CD4-positive, alpha-beta T cell (primary cell): ENCODE measurements at regions not wholly inside any gene's neighbourhood (a gene's known extent, or its start where the extent isn't known, plus 50 kb on each side); places are given as distances from the start of the nearest gene placed in this dataset.

Experiments
- ATAC-seq: fragments of 200-7000 bp; cut with Tn5 transposase; one replicate; pipeline ENCODE4 v1.10.0; 2022; ENCODE audit warnings: mild to moderate bottlenecking; ENCODE audit not compliant: poor library complexity
- CTCF ChIA-PET: fragments of 350-600 bp; sonication (Branson Sonifier 250); formaldehyde crosslinking; loops from one replicate; lab custom pipeline; 2021; ENCODE audit warnings: antibody characterized with exemption, inconsistent platforms; lab: Charles Lee
- POLR2A ChIA-PET: fragments of 350-600 bp; sonication (Branson Sonifier 250); formaldehyde crosslinking; loops from one replicate; lab custom pipeline; 2021; ENCODE audit warnings: antibody characterized with exemption, inconsistent platforms; lab: Charles Lee
- DNase-seq, 14 experiments: peaks; one replicate each; pipeline ENCODE4 v3.0.0-alpha.2; 2013 to 2020; ENCODE audit warnings: mixed read lengths in 2 of 14
- H3K27ac ChIP-seq, 2 donors: one replicate each; pipeline versions ENCODE4 v1.5.1 to v1.7.0; 2013; ENCODE audit warnings: low read length in 2 of 2, low read depth in 1 of 2, mild to moderate bottlenecking in 1 of 2
- H3K27me3 ChIP-seq, 2 experiments: 1 replicate in 1 of 2; 2 replicates in 1 of 2; pipeline versions ENCODE4 v1.6.1 to v1.7.0; 2013; ENCODE audit warnings: low read length in 2 of 2, control low read depth in 1 of 2, mild to moderate bottlenecking in 1 of 2, moderate library complexity in 1 of 2; ENCODE audit not compliant: insufficient read depth in 2 of 2, control insufficient read depth in 1 of 2
- H3K36me3 ChIP-seq: one replicate; pipeline ENCODE4 v1.6.1; 2013; ENCODE audit warnings: low read length, control low read depth; ENCODE audit not compliant: insufficient read depth
- H3K4me1 ChIP-seq: one replicate; pipeline ENCODE4 v1.6.1; 2013; ENCODE audit warnings: low read length, control low read depth; ENCODE audit not compliant: insufficient read depth
- H3K4me3 ChIP-seq: one replicate; pipeline ENCODE4 v1.5.1; 2013; ENCODE audit warnings: mild to moderate bottlenecking, low read length, moderate library complexity
- H3K9me3 ChIP-seq, 2 experiments: 1 replicate in 1 of 2; 2 replicates in 1 of 2; pipeline versions ENCODE4 v1.6.1 to v1.7.0; 2013; ENCODE audit warnings: low read length in 2 of 2, mild to moderate bottlenecking in 2 of 2, control low read depth in 1 of 2, moderate library complexity in 1 of 2; ENCODE audit not compliant: control insufficient read depth in 1 of 2, insufficient read depth in 1 of 2
- H3K27ac Mint-ChIP-seq: one replicate; pipeline ENCODE4 v1.8.0; 2020; ENCODE audit warnings: mixed read lengths
- H3K27me3 Mint-ChIP-seq: one replicate; pipeline ENCODE4 v1.8.0; 2021; ENCODE audit warnings: mixed read lengths
- H3K36me3 Mint-ChIP-seq: one replicate; pipeline ENCODE4 v1.8.0; 2021; ENCODE audit warnings: low read depth, mixed read lengths
- H3K4me1 Mint-ChIP-seq: one replicate; pipeline ENCODE4 v1.8.0; 2021; ENCODE audit warnings: low read depth, mixed read lengths
- H3K4me3 Mint-ChIP-seq: one replicate; pipeline ENCODE4 v1.8.0; 2020; ENCODE audit warnings: mild to moderate bottlenecking, mixed read lengths
- H3K9me3 Mint-ChIP-seq: one replicate; pipeline ENCODE4 v1.8.0; 2020; ENCODE audit warnings: mixed read lengths
- intact Hi-C, 2 experiments: fragments of 100-400 bp; cut with DNase I in 1 of 2; cut with micrococcal nuclease in 1 of 2; formaldehyde crosslinking; loops; one replicate each; pipeline versions ENCODE4 v1.15.1 to v1.9.0; 2023 to 2025; cut with DNase I, micrococcal nuclease
- TF ChIP-seq, protein P1 (sequence below): fragments of 200-600 bp; IDR thresholded peaks from one replicate; pipeline ENCODE4 v1.8.0; 2022; ENCODE audit warnings: antibody characterized with exemption, mild to moderate bottlenecking

DNA sequence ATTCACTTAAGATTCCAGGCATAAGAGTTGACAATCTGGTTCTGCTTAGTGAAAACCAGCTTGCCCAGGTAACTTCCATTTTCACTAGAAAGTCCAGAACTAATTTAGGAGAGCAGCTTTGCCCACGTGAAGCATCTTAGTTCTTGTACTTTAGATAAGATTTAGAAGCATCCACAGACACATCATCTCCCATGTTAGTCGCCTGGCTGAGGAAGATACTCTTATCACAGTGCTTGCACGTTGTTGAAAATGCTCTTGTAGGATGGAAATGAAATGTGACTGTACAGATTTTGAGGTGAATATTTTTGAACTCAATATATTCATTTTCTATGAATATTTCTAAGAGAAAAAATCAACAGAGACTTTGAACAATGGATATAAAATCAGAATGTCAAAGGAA is 159.7 kb downstream of the SOCS6 start:
- ChIA-PET CTCF (no interaction called here), POLR2A (no interaction called here)
- TF ChIP-seq, protein P1, sequence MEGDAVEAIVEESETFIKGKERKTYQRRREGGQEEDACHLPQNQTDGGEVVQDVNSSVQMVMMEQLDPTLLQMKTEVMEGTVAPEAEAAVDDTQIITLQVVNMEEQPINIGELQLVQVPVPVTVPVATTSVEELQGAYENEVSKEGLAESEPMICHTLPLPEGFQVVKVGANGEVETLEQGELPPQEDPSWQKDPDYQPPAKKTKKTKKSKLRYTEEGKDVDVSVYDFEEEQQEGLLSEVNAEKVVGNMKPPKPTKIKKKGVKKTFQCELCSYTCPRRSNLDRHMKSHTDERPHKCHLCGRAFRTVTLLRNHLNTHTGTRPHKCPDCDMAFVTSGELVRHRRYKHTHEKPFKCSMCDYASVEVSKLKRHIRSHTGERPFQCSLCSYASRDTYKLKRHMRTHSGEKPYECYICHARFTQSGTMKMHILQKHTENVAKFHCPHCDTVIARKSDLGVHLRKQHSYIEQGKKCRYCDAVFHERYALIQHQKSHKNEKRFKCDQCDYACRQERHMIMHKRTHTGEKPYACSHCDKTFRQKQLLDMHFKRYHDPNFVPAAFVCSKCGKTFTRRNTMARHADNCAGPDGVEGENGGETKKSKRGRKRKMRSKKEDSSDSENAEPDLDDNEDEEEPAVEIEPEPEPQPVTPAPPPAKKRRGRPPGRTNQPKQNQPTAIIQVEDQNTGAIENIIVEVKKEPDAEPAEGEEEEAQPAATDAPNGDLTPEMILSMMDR = no peak
- no peak for ATAC-seq
- H3K27ac Mint-ChIP-seq = no peak overlapping the region
- Histone ChIP-seq H3K4me1 (no peaks in the 10 kb centered on the region), H3K9me3 (peaks cover 0 to 5% of the 10 kb centered on the region in 2 experiments), H3K4me3 (no peak overlapping the region), H3K36me3 (no peaks in the 10 kb centered on the region), H3K27ac (no peak overlapping the region), H3K27me3 (no peaks in the 10 kb centered on the region)
- no peaks in the 10 kb centered on the region for H3K36me3 Mint-ChIP-seq
- no peak overlapping the region for H3K4me3 Mint-ChIP-seq
- H3K4me1 Mint-ChIP-seq = no peaks in the 10 kb centered on the region
- no peak for DNase-seq
- peaks cover 6% of the 10 kb centered on the region for H3K9me3 Mint-ChIP-seq
- intact Hi-C loops = no loop called here
- H3K27me3 Mint-ChIP-seq = peaks cover 5% of the 10 kb centered on the region

- TF ChIP-seq, protein P1 = no peak
- Histone ChIP-seq H3K4me1 (no peaks in the 10 kb centered on the region), H3K27ac (no peak overlapping the region), H3K36me3 (no peaks in the 10 kb centered on the region), H3K4me3 (no peak overlapping the region), H3K9me3 (peaks cover 9 to 16% of the 10 kb centered on the region in 2 experiments), H3K27me3 (no peaks in the 10 kb centered on the region)
- no peak for DNase-seq
- Mint-ChIP-seq H3K4me1 (no peaks in the 10 kb centered on the region), H3K9me3 (peaks cover 6% of the 10 kb centered on the region), H3K36me3 (no peaks in the 10 kb centered on the region), H3K27ac (no peak overlapping the region), H3K4me3 (no peak overlapping the region), H3K27me3 (peaks cover 5% of the 10 kb centered on the region)
- no peak for ATAC-seq
- CTCF ChIA-PET = no interaction called here
- POLR2A ChIA-PET = no interaction called here
- intact Hi-C loops = no loop called here
Observed at GRCh38 chr18:70446063-70446462, 157.2 kb downstream of the SOCS6 start.

DNA sequence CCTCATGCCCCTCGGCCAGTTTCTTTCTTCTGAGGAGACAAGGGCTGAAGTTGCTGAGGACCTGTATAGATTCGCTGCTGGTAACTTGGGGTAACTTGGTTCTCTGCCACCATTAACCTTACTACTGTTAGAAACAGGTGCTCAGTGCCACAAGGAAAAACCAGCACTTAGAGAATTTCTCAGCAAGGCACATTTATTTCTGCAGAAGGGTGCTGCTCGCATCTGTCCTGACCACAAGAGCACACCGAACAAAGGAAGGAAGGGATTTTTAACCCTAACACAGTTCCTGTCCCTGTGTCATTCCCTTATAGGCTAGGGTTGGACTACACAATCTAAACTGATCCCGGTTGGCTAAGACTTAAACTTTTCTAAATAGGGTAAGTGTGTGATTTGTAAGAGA is 154.1 kb downstream of the SOCS6 start:
- ChIA-PET POLR2A (no interaction called here), CTCF (no interaction called here)
- Histone ChIP-seq H3K4me1 (no peaks in the 10 kb centered on the region), H3K27me3 (no peaks in the 10 kb centered on the region), H3K27ac (no peak overlapping the region), H3K36me3 (no peaks in the 10 kb centered on the region), H3K4me3 (no peak overlapping the region), H3K9me3 (peaks cover 9 to 16% of the 10 kb centered on the region in 2 experiments)
- peaks cover 5% of the 10 kb centered on the region for H3K27me3 Mint-ChIP-seq
- H3K4me1 Mint-ChIP-seq = no peaks in the 10 kb centered on the region
- ATAC-seq (no peak), DNase-seq (no peak)
- no peak overlapping the region for H3K27ac Mint-ChIP-seq
- H3K4me3 Mint-ChIP-seq = no peak overlapping the region
- H3K36me3 Mint-ChIP-seq = no peaks in the 10 kb centered on the region
- H3K9me3 Mint-ChIP-seq = peaks cover 6% of the 10 kb centered on the region
- TF ChIP-seq, protein P1 = no peak
- intact Hi-C loops = no loop called here
